SH-SY5Y (cell line): ENCODE measurements at regions not wholly inside any gene's neighbourhood (a gene's known extent, or its start where the extent isn't known, plus 50 kb on each side); places are given as distances from the start of the nearest gene placed in this dataset.

Experiments used
- GATA2 ChIP-seq: IDR thresholded peaks from 2 replicates; pipeline ENCODE4 v1.6.1; 2011; ENCODE audit warnings: mild to moderate bottlenecking, low read depth, low read length
- GATA3 ChIP-seq: IDR thresholded peaks from 2 replicates; pipeline ENCODE4 v1.6.1; 2011; ENCODE audit warnings: low read depth, mild to moderate bottlenecking, low read length, moderate library complexity

DNA sequence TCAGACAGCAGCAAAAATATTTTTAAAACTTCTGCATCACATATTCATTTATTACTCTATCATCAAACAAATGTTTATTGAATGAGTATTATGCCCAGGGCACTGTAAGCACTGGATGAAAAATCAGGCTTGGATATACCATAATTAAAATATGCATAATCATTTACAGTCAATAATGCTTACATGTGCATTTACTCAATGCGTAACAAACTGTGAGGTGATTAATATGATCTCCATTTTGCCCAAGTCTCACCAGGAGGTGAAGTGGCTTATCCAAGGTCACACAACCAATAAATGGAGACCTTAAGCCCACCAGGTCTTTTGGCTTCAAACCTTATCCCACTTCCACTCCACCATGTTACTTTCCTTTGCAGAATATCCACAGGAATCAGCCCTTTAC, 117.3 kb upstream of the SLC24A5 start:
- TF ChIP-seq GATA3 (no peak), GATA2 (no peak)
